ENCODE measurements at regions not wholly inside any gene's neighbourhood (a gene's known extent, or its start where the extent isn't known, plus 50 kb on each side); places are given as distances from the start of the nearest gene placed in this dataset.

GRCh38 chr13:106145997-106146864 lies 389.2 kb downstream of the EFNB2 start:
- in situ Hi-C loops (cut with HindIII; ENCODE audit: low pct_ligation_motif_present, low sequenced_read_pairs), result no loop called here
- TF ChIP-seq CTCF (IDR thresholded peaks at IDR 0.05; ENCODE audit: low read depth, low read length, missing control alignments), result peak; percentile 21
- H3K36me3 ChIP-seq (replicated peaks), result no peaks in the 10 kb centered on the region
- DNase-seq, result no peak
- no peaks in the 10 kb centered on the region for H3K27me3 ChIP-seq (replicated peaks)
- H3K27ac ChIP-seq, result no peak overlapping the region
- H3K4me3 ChIP-seq (ENCODE audit: low read depth, low read length), result no peak overlapping the region

GRCh38 chr13:106145070-106145469 lies 390.4 kb downstream of the EFNB2 start:
- H3K27ac ChIP-seq, result no peak overlapping the region
- no peaks in the 10 kb centered on the region for H3K27me3 ChIP-seq (replicated peaks)
- no peak overlapping the region for H3K4me3 ChIP-seq (ENCODE audit: low read depth, low read length)
- H3K36me3 ChIP-seq (replicated peaks), result no peaks in the 10 kb centered on the region
- in situ Hi-C loops (cut with HindIII; ENCODE audit: low pct_ligation_motif_present, low sequenced_read_pairs), result no loop called here
- DNase-seq, result no peak
- no peak for TF ChIP-seq CTCF (IDR thresholded peaks at IDR 0.05; ENCODE audit: low read depth, low read length, missing control alignments)

- Histone ChIP-seq H3K4me3 (ENCODE audit: low read depth, low read length) (no peak overlapping the region), H3K27ac (no peak overlapping the region), H3K27me3 (replicated peaks) (no peaks in the 10 kb centered on the region), H3K36me3 (replicated peaks) (no peaks in the 10 kb centered on the region)
- no peak for TF ChIP-seq CTCF (IDR thresholded peaks at IDR 0.05; ENCODE audit: low read depth, low read length, missing control alignments)
- in situ Hi-C loops (cut with HindIII; ENCODE audit: low pct_ligation_motif_present, low sequenced_read_pairs), result no loop called here
- DNase-seq, result no peak
Observed at GRCh38 chr13:106143930-106144709, 391.3 kb downstream of the EFNB2 start.

GRCh38 chr13:106143392-106143791 lies 392.1 kb downstream of the EFNB2 start:
- no peaks in the 10 kb centered on the region for H3K36me3 ChIP-seq (replicated peaks)
- no peak overlapping the region for H3K27ac ChIP-seq
- in situ Hi-C loops (cut with HindIII; ENCODE audit: low pct_ligation_motif_present, low sequenced_read_pairs), result no loop called here
- H3K27me3 ChIP-seq (replicated peaks), result no peaks in the 10 kb centered on the region
- no peak overlapping the region for H3K4me3 ChIP-seq (ENCODE audit: low read depth, low read length)
- no peak for TF ChIP-seq CTCF (IDR thresholded peaks at IDR 0.05; ENCODE audit: low read depth, low read length, missing control alignments)
- DNase-seq, result no peak

- no peaks in the 10 kb centered on the region for H3K27me3 ChIP-seq (replicated peaks)
- no peak for TF ChIP-seq CTCF (IDR thresholded peaks at IDR 0.05; ENCODE audit: low read depth, low read length, missing control alignments)
- DNase-seq, result no peak
- H3K27ac ChIP-seq, result no peak overlapping the region
- in situ Hi-C loops (cut with HindIII; ENCODE audit: low pct_ligation_motif_present, low sequenced_read_pairs), result no loop called here
- H3K4me3 ChIP-seq (ENCODE audit: low read depth, low read length), result no peak overlapping the region
- H3K36me3 ChIP-seq (replicated peaks), result no peaks in the 10 kb centered on the region
Observed at GRCh38 chr13:106140476-106140875, 395.0 kb downstream of the EFNB2 start.

Measured in brain microvascular endothelial cell (primary cell).